ACC112 (cell line): ENCODE measurements at regions not wholly inside any gene's neighbourhood (a gene's known extent, or its start where the extent isn't known, plus 50 kb on each side); places are given as distances from the start of the nearest gene placed in this dataset.

Experiments used
- H2AFZ ChIP-seq: fragments of 200-600 bp; sonication (generic); one replicate; pipeline ENCODE4 v1.6.0; 2017; ENCODE audit warnings: antibody characterized with exemption, low read length; ENCODE audit not compliant: unreplicated experiment
- H3K27ac ChIP-seq: fragments of 200-600 bp; sonication (generic); 2 replicates; pipeline ENCODE4 v1.5.1; 2014; ENCODE audit warnings: low read depth, mild to moderate bottlenecking, antibody characterized with exemption, low read length, moderate library complexity
- H3K27me3 ChIP-seq: fragments of 200-600 bp; sonication (generic); 2 replicates; pipeline ENCODE4 v1.6.1; 2014; ENCODE audit warnings: mild to moderate bottlenecking, antibody characterized with exemption, low read length, moderate library complexity, mixed read lengths; ENCODE audit not compliant: insufficient read depth
- H3K36me3 ChIP-seq: fragments of 200-600 bp; sonication (generic); 2 replicates; pipeline ENCODE4 v1.6.1; 2016; ENCODE audit warnings: mild to moderate bottlenecking, antibody characterized with exemption, low read length, moderate library complexity, mixed read lengths; ENCODE audit not compliant: insufficient read depth
- H3K4me1 ChIP-seq: fragments of 200-600 bp; sonication (generic); one replicate; pipeline ENCODE4 v1.6.1; 2016; ENCODE audit warnings: low read length, mixed read lengths; ENCODE audit not compliant: insufficient read depth, unreplicated experiment, control insufficient read depth
- H3K4me3 ChIP-seq: fragments of 200-600 bp; sonication (generic); 2 replicates; pipeline ENCODE4 v1.5.1; 2014; ENCODE audit warnings: mild to moderate bottlenecking, low read depth, low read length
- H3K79me2 ChIP-seq: fragments of 200-600 bp; sonication (generic); one replicate; pipeline ENCODE4 v1.6.0; 2016; ENCODE audit warnings: low read length; ENCODE audit not compliant: control insufficient read depth, unreplicated experiment, insufficient read depth

GRCh38 chr7:94069162-94069739 lies 65.1 kb upstream of the BET1 start:
- no peak overlapping the region for H3K27ac ChIP-seq
- no peak overlapping the region for H3K4me3 ChIP-seq
- H3K4me1 ChIP-seq = peaks cover 38% of the 10 kb centered on the region
- H3K27me3 ChIP-seq = no peaks in the 10 kb centered on the region
- no peak overlapping the region for H2AFZ ChIP-seq
- no peaks in the 10 kb centered on the region for H3K36me3 ChIP-seq
- no peaks in the 10 kb centered on the region for H3K79me2 ChIP-seq

- Histone ChIP-seq H3K4me1 (no peaks in the 10 kb centered on the region), H3K79me2 (no peaks in the 10 kb centered on the region), H3K27ac (no peak overlapping the region), H3K4me3 (no peak overlapping the region), H3K36me3 (no peaks in the 10 kb centered on the region), H2AFZ (no peak overlapping the region), H3K27me3 (no peaks in the 10 kb centered on the region)
Observed at GRCh38 chr7:94080551-94080950, 76.4 kb upstream of the BET1 start.

- Histone ChIP-seq H2AFZ (no peak overlapping the region), H3K27me3 (no peaks in the 10 kb centered on the region), H3K36me3 (no peaks in the 10 kb centered on the region), H3K4me3 (no peak overlapping the region), H3K4me1 (no peaks in the 10 kb centered on the region), H3K27ac (no peak overlapping the region), H3K79me2 (no peaks in the 10 kb centered on the region)
Observed at GRCh38 chr7:94082126-94082525, 78.0 kb upstream of the BET1 start.

GRCh38 chr7:94087664-94088352 lies 83.7 kb upstream of the BET1 start:
- H3K36me3 ChIP-seq = no peaks in the 10 kb centered on the region
- H3K4me3 ChIP-seq = peak overlapping the region; percentile 62
- H2AFZ ChIP-seq = peak overlapping the region; percentile 97
- H3K4me1 ChIP-seq = peaks cover 11% of the 10 kb centered on the region
- H3K27ac ChIP-seq = no peak overlapping the region
- H3K79me2 ChIP-seq = no peaks in the 10 kb centered on the region
- no peaks in the 10 kb centered on the region for H3K27me3 ChIP-seq

- Histone ChIP-seq H3K79me2 (no peaks in the 10 kb centered on the region), H3K4me3 (no peak overlapping the region), H3K27ac (no peak overlapping the region), H3K4me1 (peaks cover 11% of the 10 kb centered on the region), H3K27me3 (no peaks in the 10 kb centered on the region), H2AFZ (peak overlapping the region; percentile 97), H3K36me3 (no peaks in the 10 kb centered on the region)
Observed at GRCh38 chr7:94088560-94088959, 84.4 kb upstream of the BET1 start.

- Histone ChIP-seq H3K4me1 (peaks cover 11% of the 10 kb centered on the region), H3K27ac (no peak overlapping the region), H3K27me3 (no peaks in the 10 kb centered on the region), H3K4me3 (no peak overlapping the region), H2AFZ (no peak overlapping the region), H3K36me3 (no peaks in the 10 kb centered on the region), H3K79me2 (no peaks in the 10 kb centered on the region)
Observed at GRCh38 chr7:94089806-94090205, 85.7 kb upstream of the BET1 start.

DNA sequence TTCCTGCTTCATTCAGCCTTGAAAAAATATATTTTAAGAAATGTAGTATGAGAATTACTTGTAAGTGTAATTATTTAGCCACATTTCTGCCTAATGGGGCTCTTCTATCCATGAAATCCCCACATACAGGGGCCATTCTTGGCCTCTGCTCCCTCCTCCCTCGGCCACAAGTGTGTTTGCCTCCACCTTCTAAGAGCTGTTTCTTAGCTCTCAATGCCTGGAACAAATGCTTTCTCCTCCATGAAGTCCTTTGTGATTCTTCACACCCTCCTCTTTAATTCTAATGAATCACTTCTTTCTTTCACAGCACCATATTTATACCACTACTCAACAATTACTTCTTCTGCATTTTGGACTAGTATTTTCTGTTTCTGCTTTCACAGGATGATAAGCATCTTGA lies 88.8 kb upstream of the BET1 start:
- Histone ChIP-seq H3K4me1 (peaks cover 22% of the 10 kb centered on the region), H3K27me3 (no peaks in the 10 kb centered on the region), H3K27ac (no peak overlapping the region), H3K79me2 (no peaks in the 10 kb centered on the region), H3K36me3 (no peaks in the 10 kb centered on the region), H3K4me3 (no peak overlapping the region), H2AFZ (no peak overlapping the region)

GRCh38 chr7:94094298-94094697 lies 90.1 kb upstream of the BET1 start:
- Histone ChIP-seq H3K36me3 (no peaks in the 10 kb centered on the region), H3K27me3 (no peaks in the 10 kb centered on the region), H3K27ac (no peak overlapping the region), H2AFZ (no peak overlapping the region), H3K4me1 (peaks cover 12% of the 10 kb centered on the region), H3K4me3 (no peak overlapping the region), H3K79me2 (no peaks in the 10 kb centered on the region)

GRCh38 chr7:94095316-94096009 lies 91.3 kb upstream of the BET1 start:
- Histone ChIP-seq H3K4me3 (no peak overlapping the region), H3K4me1 (peaks cover 12% of the 10 kb centered on the region), H2AFZ (no peak overlapping the region), H3K79me2 (no peaks in the 10 kb centered on the region), H3K27me3 (no peaks in the 10 kb centered on the region), H3K36me3 (no peaks in the 10 kb centered on the region), H3K27ac (no peak overlapping the region)

DNA sequence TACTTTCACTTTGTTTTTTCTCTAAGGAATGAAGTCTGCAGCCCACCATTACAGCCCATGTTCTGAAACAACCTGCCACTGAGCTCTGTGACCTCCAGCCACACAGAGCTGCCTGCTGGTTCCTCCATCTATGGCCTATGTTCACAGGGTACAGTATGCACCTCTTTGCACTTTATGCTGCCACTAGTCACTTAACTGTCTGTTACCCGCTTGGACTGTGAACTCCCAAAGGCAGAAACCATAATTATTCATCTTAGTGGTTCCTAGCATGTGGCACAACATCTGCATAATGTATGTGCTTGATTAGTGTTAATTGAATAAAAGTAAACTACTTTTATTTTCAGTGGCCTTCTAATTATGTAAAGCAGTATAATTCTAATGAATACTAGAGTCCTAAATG lies 95.5 kb upstream of the BET1 start:
- Histone ChIP-seq H3K4me3 (no peak overlapping the region), H3K27me3 (no peaks in the 10 kb centered on the region), H2AFZ (no peak overlapping the region), H3K79me2 (no peaks in the 10 kb centered on the region), H3K27ac (no peak overlapping the region), H3K4me1 (peaks cover 12% of the 10 kb centered on the region), H3K36me3 (no peaks in the 10 kb centered on the region)
